ENCODE measurements at regions not wholly inside any gene's neighbourhood (a gene's known extent, or its start where the extent isn't known, plus 50 kb on each side); places are given as distances from the start of the nearest gene placed in this dataset.

GRCh38 chr5:155381654-155382053 lies 368.1 kb downstream of the KIF4B start:
- no peak for DNase-seq
- intact Hi-C loops (cut with DNase I; ENCODE audit: low total_unique reads), result no loop called here
- H3K9me3 ChIP-seq, result no peaks in the 10 kb centered on the region
- H3K4me3 ChIP-seq, result no peak overlapping the region
- no peaks in the 10 kb centered on the region for H3K4me1 ChIP-seq
- no peaks in the 10 kb centered on the region for H3K27me3 ChIP-seq (replicated peaks in 1 of 7)
- no peaks in the 10 kb centered on the region for H3K36me3 ChIP-seq
- TF ChIP-seq POLR2AphosphoS5 (IDR thresholded peaks at IDR 0.05) (no peak), CTCF (IDR thresholded peaks at IDR 0.05 in 8 of 11, conservative IDR thresholded peaks at IDR 0.05 in 3 of 11) (no peak), POLR2A (IDR thresholded peaks at IDR 0.05) (no peak)
- H3K27ac ChIP-seq, result no peak overlapping the region

GRCh38 chr5:155389498-155389897 lies 375.9 kb downstream of the KIF4B start:
- WGBS, 5 donors, result 79 to 88% (median 82%) methylated on average over 4 of the region's 4 CpGs
- Histone ChIP-seq H3K4me1 (no peaks in the 10 kb centered on the region), H3K27me3 (replicated peaks in 1 of 7) (no peaks in the 10 kb centered on the region), H3K36me3 (no peaks in the 10 kb centered on the region), H3K4me3 (no peak overlapping the region), H3K27ac (no peak overlapping the region), H3K9me3 (no peaks in the 10 kb centered on the region)
- TF ChIP-seq CTCF (IDR thresholded peaks at IDR 0.05 in 8 of 11, conservative IDR thresholded peaks at IDR 0.05 in 3 of 11) (no peak), POLR2AphosphoS5 (IDR thresholded peaks at IDR 0.05) (no peak), POLR2A (IDR thresholded peaks at IDR 0.05) (no peak)
- intact Hi-C loops (cut with DNase I; ENCODE audit: low total_unique reads), result no loop called here
- DNase-seq, result no peak

GRCh38 chr5:155394727-155395126 lies 381.2 kb downstream of the KIF4B start:
- Histone ChIP-seq H3K4me3 (no peak overlapping the region), H3K27me3 (replicated peaks in 1 of 7) (no peaks in the 10 kb centered on the region), H3K27ac (no peak overlapping the region), H3K36me3 (no peaks in the 10 kb centered on the region), H3K9me3 (no peaks in the 10 kb centered on the region), H3K4me1 (no peaks in the 10 kb centered on the region)
- DNase-seq, result no peak
- no peak for TF ChIP-seq POLR2AphosphoS5 (IDR thresholded peaks at IDR 0.05)
- TF ChIP-seq POLR2A (IDR thresholded peaks at IDR 0.05), result no peak
- TF ChIP-seq CTCF (IDR thresholded peaks at IDR 0.05 in 8 of 11, conservative IDR thresholded peaks at IDR 0.05 in 3 of 11), result no peak
- intact Hi-C loops (cut with DNase I; ENCODE audit: low total_unique reads), result no loop called here

GRCh38 chr5:155402927-155403640 lies 389.5 kb downstream of the KIF4B start:
- no peak for DNase-seq
- H3K36me3 ChIP-seq, result no peaks in the 10 kb centered on the region
- no peak overlapping the region for H3K27ac ChIP-seq
- H3K27me3 ChIP-seq (replicated peaks in 1 of 7), result no peaks in the 10 kb centered on the region
- no peak for TF ChIP-seq POLR2A (IDR thresholded peaks at IDR 0.05)
- TF ChIP-seq POLR2AphosphoS5 (IDR thresholded peaks at IDR 0.05), result no peak
- TF ChIP-seq CTCF (IDR thresholded peaks at IDR 0.05 in 8 of 11, conservative IDR thresholded peaks at IDR 0.05 in 3 of 11), result no peak
- peaks cover 0 to 37% (median 29%) of the 10 kb centered on the region in 8 donors for H3K9me3 ChIP-seq
- intact Hi-C loops (cut with DNase I; ENCODE audit: low total_unique reads), result no loop called here
- no peaks in the 10 kb centered on the region for H3K4me1 ChIP-seq
- WGBS, 5 donors, result 65 to 92% (median 82%) methylated on average over 5 of the region's 5 CpGs
- no peak overlapping the region for H3K4me3 ChIP-seq

Measured in spleen (tissue), 11 donors.